OCI-LY7 (cell line): ENCODE measurements at regions not wholly inside any gene's neighbourhood (a gene's known extent, or its start where the extent isn't known, plus 50 kb on each side); places are given as distances from the start of the nearest gene placed in this dataset.

ENCODE experiments used
- BruUV-seq: library from RNA; stranded (reverse); fragments of 400-500 nt; replicated peaks from 2 replicates; lab custom pipeline; 2021; lab: Mats Ljungman, UMichigan
- CTCF ChIA-PET: fragments of 300-600 bp; sonication (Branson Sonifier 250); formaldehyde crosslinking; loops from one replicate; lab custom pipeline; 2022; ENCODE audit warnings: antibody characterized with exemption; ENCODE audit not compliant: unreplicated experiment; lab: Charles Lee
- POLR2A ChIA-PET: fragments of 300-600 bp; sonication (Branson Sonifier 250); formaldehyde crosslinking; loops from one replicate; lab custom pipeline; 2022; ENCODE audit warnings: antibody characterized with exemption; lab: Charles Lee
- DNase-seq: peaks from one replicate; pipeline ENCODE4 v3.0.0-alpha.2; 2015; ENCODE audit warnings: low spot score
- H2AFZ ChIP-seq: fragments of 200-600 bp; sonication (generic), shearing (Covaris generic); 2 replicates; pipeline ENCODE4 v1.6.1; 2014; ENCODE audit warnings: mild to moderate bottlenecking, antibody characterized with exemption, low read length, moderate library complexity
- H3K27ac ChIP-seq: fragments of 200-600 bp; sonication (generic); 2 replicates; pipeline ENCODE4 v1.5.1; 2014; ENCODE audit warnings: mixed run types, low read depth, mild to moderate bottlenecking, moderate library complexity, low read length, inconsistent platforms; ENCODE audit not compliant: poor library complexity, severe bottlenecking
- H3K36me3 ChIP-seq: fragments of 200-600 bp; sonication (generic); 2 replicates; pipeline ENCODE4 v1.6.1; 2014; ENCODE audit warnings: mild to moderate bottlenecking, antibody characterized with exemption, low read length, moderate library complexity, mixed read lengths; ENCODE audit not compliant: insufficient read depth
- H3K4me1 ChIP-seq: fragments of 200-600 bp; sonication (generic); 2 replicates; pipeline ENCODE4 v1.5.1; 2014; ENCODE audit warnings: mild to moderate bottlenecking, low read length; ENCODE audit not compliant: insufficient read depth, poor library complexity, severe bottlenecking
- H3K4me2 ChIP-seq: fragments of 200-600 bp; sonication (generic); 2 replicates; pipeline ENCODE4 v1.6.1; 2014; ENCODE audit warnings: mild to moderate bottlenecking, low read length
- H3K4me3 ChIP-seq: fragments of 200-600 bp; sonication (generic); 2 replicates; pipeline ENCODE4 v1.5.1; 2014; ENCODE audit warnings: mild to moderate bottlenecking, low read depth, low read length; ENCODE audit not compliant: poor library complexity, severe bottlenecking
- H3K79me2 ChIP-seq: fragments of 200-600 bp; sonication (generic); 2 replicates; pipeline ENCODE4 v1.6.1; 2016; ENCODE audit warnings: low read depth, mild to moderate bottlenecking, low read length, moderate library complexity, mixed read lengths; ENCODE audit not compliant: insufficient read depth
- H3K9me2 ChIP-seq: fragments of 200-600 bp; sonication (generic); 2 replicates; pipeline ENCODE4 v1.6.1; 2016; ENCODE audit warnings: mild to moderate bottlenecking, low read length, mixed read lengths; ENCODE audit not compliant: insufficient read depth
- H3K9me3 ChIP-seq: fragments of 200-600 bp; sonication (generic); 2 replicates; pipeline ENCODE4 v1.6.1; 2014; ENCODE audit warnings: mild to moderate bottlenecking, mixed run types, low read length, mixed read lengths
- H4K20me1 ChIP-seq: fragments of 200-600 bp; sonication (generic); 2 replicates; pipeline ENCODE4 v1.6.1; 2014; ENCODE audit warnings: mild to moderate bottlenecking, antibody characterized with exemption, low read length, moderate library complexity, mixed read lengths; ENCODE audit not compliant: insufficient read depth
- CTCF ChIP-seq: fragments of 200-600 bp; sonication (generic); conservative IDR thresholded peaks from 2 replicates; pipeline ENCODE4 v1.5.1; 2014; ENCODE audit warnings: mild to moderate bottlenecking, antibody characterized with exemption, low read length, moderate library complexity, mixed read lengths
- EZH2phosphoT487 ChIP-seq: fragments of 200-600 bp; sonication (generic); IDR thresholded peaks from 2 replicates; pipeline ENCODE4 v1.6.1; 2018; ENCODE audit warnings: low read depth, borderline replicate concordance, mild to moderate bottlenecking, mixed run types, antibody characterized with exemption, low read length, moderate library complexity, mixed read lengths
- intact Hi-C: fragments of 100-400 bp; cut with micrococcal nuclease; formaldehyde crosslinking; loops from one replicate; pipeline ENCODE4 v1.10.0; 2022; ENCODE audit not compliant: unreplicated experiment

GRCh38 chr5:103439007-103439406, 123.6 kb downstream of the NUDT12 start:
- ChIA-PET POLR2A (interaction anchor here (0.5 to 0.6 kb wide), 2 partner anchors 87 to 1373 kb away, joined by 3 read pairs; no protein-coding TSS in a partner anchor), CTCF (no interaction called here)
- no peak for DNase-seq
- Histone ChIP-seq H3K36me3 (no peaks in the 10 kb centered on the region), H3K27ac (no peak overlapping the region), H3K9me3 (no peaks in the 10 kb centered on the region), H3K79me2 (no peaks in the 10 kb centered on the region), H3K9me2 (no peaks in the 10 kb centered on the region), H3K4me1 (no peaks in the 10 kb centered on the region), H3K4me2 (no peak overlapping the region), H3K4me3 (no peak overlapping the region), H2AFZ (no peak overlapping the region), H4K20me1 (no peaks in the 10 kb centered on the region)
- intact Hi-C loops, result no loop called here
- no TSS peak for BruUV-seq
- no peak for TF ChIP-seq CTCF
- no peak for TF ChIP-seq EZH2phosphoT487

GRCh38 chr5:103436656-103437055, 125.9 kb downstream of the NUDT12 start:
- Histone ChIP-seq H2AFZ (no peak overlapping the region), H3K4me3 (no peak overlapping the region), H3K4me1 (no peaks in the 10 kb centered on the region), H3K9me2 (no peaks in the 10 kb centered on the region), H3K36me3 (no peaks in the 10 kb centered on the region), H4K20me1 (no peaks in the 10 kb centered on the region), H3K4me2 (no peak overlapping the region), H3K79me2 (no peaks in the 10 kb centered on the region), H3K27ac (no peak overlapping the region), H3K9me3 (no peaks in the 10 kb centered on the region)
- TF ChIP-seq CTCF, result no peak
- no peak for TF ChIP-seq EZH2phosphoT487
- POLR2A ChIA-PET, result no interaction called here
- CTCF ChIA-PET, result no interaction called here
- BruUV-seq, result no TSS peak
- DNase-seq, result no peak
- intact Hi-C loops, result no loop called here

GRCh38 chr5:103436112-103436511, 126.5 kb downstream of the NUDT12 start:
- TF ChIP-seq CTCF, result no peak
- no peak for TF ChIP-seq EZH2phosphoT487
- H3K9me3 ChIP-seq, result no peaks in the 10 kb centered on the region
- DNase-seq, result no peak
- no peaks in the 10 kb centered on the region for H3K79me2 ChIP-seq
- POLR2A ChIA-PET, result no interaction called here
- H2AFZ ChIP-seq, result no peak overlapping the region
- no peak overlapping the region for H3K4me2 ChIP-seq
- no peak overlapping the region for H3K4me3 ChIP-seq
- no peaks in the 10 kb centered on the region for H4K20me1 ChIP-seq
- BruUV-seq, result no TSS peak
- intact Hi-C loops, result no loop called here
- CTCF ChIA-PET, result no interaction called here
- no peaks in the 10 kb centered on the region for H3K4me1 ChIP-seq
- no peaks in the 10 kb centered on the region for H3K9me2 ChIP-seq
- no peak overlapping the region for H3K27ac ChIP-seq
- no peaks in the 10 kb centered on the region for H3K36me3 ChIP-seq
